GM12878 (cell line): ENCODE measurements at regions not wholly inside any gene's neighbourhood (a gene's known extent, or its start where the extent isn't known, plus 50 kb on each side); places are given as distances from the start of the nearest gene placed in this dataset.

ENCODE experiments used
- BACH1 ChIP-seq: fragments of 450-650 bp; IDR thresholded peaks from 2 replicates; pipeline ENCODE4 v1.6.1; 2017; ENCODE audit warnings: mild to moderate bottlenecking, borderline replicate concordance
- CREB1 ChIP-seq: IDR thresholded peaks from 2 replicates; pipeline ENCODE4 v1.6.1; 2012; ENCODE audit warnings: low read depth, mild to moderate bottlenecking, inconsistent platforms
- EP300 ChIP-seq, 2 experiments: fragments of 150-350 bp in 1 of 2; IDR thresholded peaks; 2 replicates each; pipeline ENCODE4 v1.6.1; 2011 to 2012; ENCODE audit warnings: low read depth in 2 of 2, low read length in 2 of 2, borderline replicate concordance in 1 of 2, improper control_type of control experiment in 1 of 2, inconsistent platforms in 1 of 2; ENCODE audit not compliant: control insufficient read depth in 1 of 2
- POLR2AphosphoS5 ChIP-seq: IDR thresholded peaks from 2 replicates; pipeline ENCODE4 v1.6.1; 2011; ENCODE audit warnings: mild to moderate bottlenecking, low read length, inconsistent platforms
- TBL1XR1 ChIP-seq: IDR thresholded peaks from 2 replicates; pipeline ENCODE4 v1.6.1; 2012; ENCODE audit warnings: low read depth, low read length, improper control_type of control experiment
- YBX1 ChIP-seq: fragments of 450-650 bp; IDR thresholded peaks from 2 replicates; pipeline ENCODE4 v1.6.1; 2016; ENCODE audit warnings: antibody characterized with exemption
- YY1 ChIP-seq: IDR thresholded peaks from 2 replicates; pipeline ENCODE4 v1.6.1; 2011; ENCODE audit warnings: low read depth, mild to moderate bottlenecking, low read length
- ZNF207 ChIP-seq: fragments of 450-650 bp; IDR thresholded peaks from 2 replicates; pipeline ENCODE4 v1.6.1; 2014; ENCODE audit warnings: antibody characterized with exemption, mild to moderate bottlenecking, borderline replicate concordance
- TF ChIP-seq, protein P1 (sequence below): fragments of 450-650 bp; IDR thresholded peaks from 2 replicates; pipeline ENCODE4 v1.6.1; 2017; ENCODE audit warnings: mild to moderate bottlenecking, moderate library complexity

DNA sequence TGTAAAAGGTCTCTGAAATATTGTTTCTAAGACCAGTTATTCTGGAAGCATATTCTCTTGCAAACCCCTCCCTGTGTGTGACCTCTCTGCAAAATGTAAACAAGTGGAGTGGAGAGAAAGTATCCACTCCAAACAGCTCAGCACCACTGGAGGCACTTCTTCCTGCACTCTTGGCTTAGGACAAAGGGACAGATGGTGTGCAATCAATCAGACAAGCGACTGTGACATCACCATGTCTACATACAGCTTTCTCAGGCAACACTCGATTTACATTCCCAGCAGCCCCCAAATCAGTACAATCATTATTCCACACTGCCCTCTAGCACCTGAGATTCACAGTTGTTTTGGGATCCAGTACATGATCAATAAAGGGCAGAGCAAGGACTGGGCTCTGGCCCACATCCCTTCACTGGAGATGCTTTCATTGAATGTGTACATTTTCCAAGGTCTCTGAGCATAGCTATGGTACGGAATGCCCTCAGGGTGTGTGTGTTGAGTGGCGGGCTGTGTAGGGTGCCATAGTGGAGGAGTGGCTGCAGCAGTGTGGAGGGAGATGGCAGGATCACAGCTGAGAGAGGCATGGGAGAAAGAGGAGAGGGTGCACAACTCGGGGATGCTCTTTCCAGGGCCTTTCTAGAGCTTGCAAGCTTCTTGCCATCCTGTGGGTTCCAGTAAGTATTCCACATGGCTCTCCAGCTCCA lies 311.8 kb upstream of the ST6GAL2 start (continued):
- TF ChIP-seq, protein P1, sequence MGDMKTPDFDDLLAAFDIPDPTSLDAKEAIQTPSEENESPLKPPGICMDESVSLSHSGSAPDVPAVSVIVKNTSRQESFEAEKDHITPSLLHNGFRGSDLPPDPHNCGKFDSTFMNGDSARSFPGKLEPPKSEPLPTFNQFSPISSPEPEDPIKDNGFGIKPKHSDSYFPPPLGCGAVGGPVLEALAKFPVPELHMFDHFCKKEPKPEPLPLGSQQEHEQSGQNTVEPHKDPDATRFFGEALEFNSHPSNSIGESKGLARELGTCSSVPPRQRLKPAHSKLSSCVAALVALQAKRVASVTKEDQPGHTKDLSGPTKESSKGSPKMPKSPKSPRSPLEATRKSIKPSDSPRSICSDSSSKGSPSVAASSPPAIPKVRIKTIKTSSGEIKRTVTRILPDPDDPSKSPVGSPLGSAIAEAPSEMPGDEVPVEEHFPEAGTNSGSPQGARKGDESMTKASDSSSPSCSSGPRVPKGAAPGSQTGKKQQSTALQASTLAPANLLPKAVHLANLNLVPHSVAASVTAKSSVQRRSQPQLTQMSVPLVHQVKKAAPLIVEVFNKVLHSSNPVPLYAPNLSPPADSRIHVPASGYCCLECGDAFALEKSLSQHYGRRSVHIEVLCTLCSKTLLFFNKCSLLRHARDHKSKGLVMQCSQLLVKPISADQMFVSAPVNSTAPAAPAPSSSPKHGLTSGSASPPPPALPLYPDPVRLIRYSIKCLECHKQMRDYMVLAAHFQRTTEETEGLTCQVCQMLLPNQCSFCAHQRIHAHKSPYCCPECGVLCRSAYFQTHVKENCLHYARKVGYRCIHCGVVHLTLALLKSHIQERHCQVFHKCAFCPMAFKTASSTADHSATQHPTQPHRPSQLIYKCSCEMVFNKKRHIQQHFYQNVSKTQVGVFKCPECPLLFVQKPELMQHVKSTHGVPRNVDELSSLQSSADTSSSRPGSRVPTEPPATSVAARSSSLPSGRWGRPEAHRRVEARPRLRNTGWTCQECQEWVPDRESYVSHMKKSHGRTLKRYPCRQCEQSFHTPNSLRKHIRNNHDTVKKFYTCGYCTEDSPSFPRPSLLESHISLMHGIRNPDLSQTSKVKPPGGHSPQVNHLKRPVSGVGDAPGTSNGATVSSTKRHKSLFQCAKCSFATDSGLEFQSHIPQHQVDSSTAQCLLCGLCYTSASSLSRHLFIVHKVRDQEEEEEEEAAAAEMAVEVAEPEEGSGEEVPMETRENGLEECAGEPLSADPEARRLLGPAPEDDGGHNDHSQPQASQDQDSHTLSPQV: no peak
- TF ChIP-seq ZNF207 (no peak), EP300 (IDR thresholded peaks at IDR 0.05; ENCODE audit: borderline replicate concordance in 1 of 2, control insufficient read depth in 1 of 2, low read depth in 2 of 2, low read length in 2 of 2) (no peak), BACH1 (no peak), CREB1 (no peak), YY1 (no peak), TBL1XR1 (no peak), POLR2AphosphoS5 (no peak), YBX1 (no peak)
